Muscle of leg (tissue), 3 donors: ENCODE measurements at regions not wholly inside any gene's neighbourhood (a gene's known extent, or its start where the extent isn't known, plus 50 kb on each side); places are given as distances from the start of the nearest gene placed in this dataset.

Source experiments
- DNase-seq: peaks from one replicate; pipeline ENCODE4 v3.0.0; 2013
- H3K27ac ChIP-seq: one replicate; pipeline ENCODE4 v1.5.1; 2013; ENCODE audit warnings: mild to moderate bottlenecking, low read length, control low read depth
- H3K27me3 ChIP-seq: one replicate; pipeline ENCODE4 v1.6.1; 2013; ENCODE audit warnings: low read length; ENCODE audit not compliant: control insufficient read depth, insufficient read depth
- H3K36me3 ChIP-seq: one replicate; pipeline ENCODE4 v1.6.1; 2013; ENCODE audit warnings: low read length; ENCODE audit not compliant: control insufficient read depth, insufficient read depth
- H3K4me1 ChIP-seq: one replicate; pipeline ENCODE4 v1.6.1; 2013; ENCODE audit warnings: low read length; ENCODE audit not compliant: control insufficient read depth, insufficient read depth
- H3K4me3 ChIP-seq: one replicate; pipeline ENCODE4 v1.5.1; 2013; ENCODE audit warnings: low read length, control low read depth
- H3K9me3 ChIP-seq: replicated peaks from 2 replicates; pipeline ENCODE4 v1.6.1; 2013; ENCODE audit warnings: low read depth, low read length; ENCODE audit not compliant: control insufficient read depth
- WGBS: methylation state at CpG from one replicate; pipeline ENCODE4 v1.1.5; 2013; ENCODE audit warnings: missing lambda C conversion rate; ENCODE audit not compliant: insufficient coverage; 5-methylcytosine and 5-hydroxymethylcytosine counted together

- Histone ChIP-seq H3K4me1 (no peaks in the 10 kb centered on the region), H3K27me3 (no peaks in the 10 kb centered on the region), H3K36me3 (no peaks in the 10 kb centered on the region), H3K9me3 (no peaks in the 10 kb centered on the region), H3K27ac (no peak overlapping the region), H3K4me3 (no peak overlapping the region)
- no peak for DNase-seq
- no CpG with 5 or more reads among the region's 1 CpG for WGBS
These were observed 157.0 kb downstream of the ACTL7B start for GRCh38 chr9:108698801-108699200.

- H3K9me3 ChIP-seq: no peaks in the 10 kb centered on the region
- no peaks in the 10 kb centered on the region for H3K27me3 ChIP-seq
- H3K36me3 ChIP-seq: no peaks in the 10 kb centered on the region
- WGBS: 37% methylated on average over 2 of the region's 2 CpGs
- H3K27ac ChIP-seq: no peak overlapping the region
- no peaks in the 10 kb centered on the region for H3K4me1 ChIP-seq
- H3K4me3 ChIP-seq: no peak overlapping the region
- no peak for DNase-seq
These were observed 157.6 kb downstream of the ACTL7B start for GRCh38 chr9:108698231-108698630.

DNA sequence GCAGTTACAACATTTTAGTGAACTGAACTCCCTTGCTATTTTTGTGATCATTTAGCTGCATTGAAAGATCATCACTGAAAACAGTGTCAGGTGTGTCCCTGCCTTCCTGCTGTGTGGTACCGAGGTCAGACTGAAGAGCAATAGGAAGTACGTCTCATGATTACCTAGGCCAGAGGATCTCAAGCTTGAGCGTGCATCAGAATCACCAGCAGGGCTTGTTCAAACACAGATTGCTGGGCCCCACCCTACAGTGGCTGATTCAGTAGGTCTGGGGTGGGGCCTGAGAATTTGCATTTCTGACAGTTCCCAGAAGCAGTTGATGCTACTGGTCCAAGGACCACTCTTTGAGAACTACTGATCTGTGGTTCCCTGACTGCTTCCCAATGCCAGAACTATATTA lies 159.6 kb downstream of the ACTL7B start:
- Histone ChIP-seq H3K27me3 (no peaks in the 10 kb centered on the region), H3K36me3 (no peaks in the 10 kb centered on the region), H3K4me3 (no peak overlapping the region), H3K27ac (no peak overlapping the region), H3K4me1 (no peaks in the 10 kb centered on the region), H3K9me3 (no peaks in the 10 kb centered on the region)
- no peak for DNase-seq
- WGBS: 93% methylated on average over 3 of the region's 3 CpGs

GRCh38 chr9:108694170-108694569 lies 161.6 kb downstream of the ACTL7B start:
- H3K4me1 ChIP-seq: no peaks in the 10 kb centered on the region
- 66% methylated on average over 5 of the region's 5 CpGs for WGBS
- DNase-seq: no peak
- no peaks in the 10 kb centered on the region for H3K36me3 ChIP-seq
- H3K9me3 ChIP-seq: no peaks in the 10 kb centered on the region
- H3K27ac ChIP-seq: no peak overlapping the region
- H3K27me3 ChIP-seq: no peaks in the 10 kb centered on the region
- H3K4me3 ChIP-seq: no peak overlapping the region

DNA sequence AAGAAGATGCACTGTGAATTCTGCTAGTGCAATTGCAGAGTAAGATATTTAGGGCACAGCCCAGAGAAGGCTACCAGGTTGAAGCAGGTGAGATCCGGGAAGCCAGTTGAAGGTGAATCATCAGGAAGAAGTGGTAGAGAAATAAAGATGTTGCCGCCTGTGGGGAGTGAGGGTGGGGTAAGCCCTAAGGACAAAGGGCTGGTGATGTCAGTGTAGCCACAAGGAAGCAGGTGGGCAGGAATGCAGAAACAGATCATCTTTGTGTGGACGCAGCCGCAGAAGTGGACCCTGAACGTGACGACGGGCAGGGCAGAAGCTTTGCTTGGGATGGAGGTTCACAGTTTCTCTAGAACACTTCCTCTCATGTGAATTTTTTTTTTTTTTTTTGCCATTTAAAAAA lies 164.2 kb downstream of the ACTL7B start:
- H3K9me3 ChIP-seq: peaks cover 3% of the 10 kb centered on the region
- no peak for DNase-seq
- no peaks in the 10 kb centered on the region for H3K4me1 ChIP-seq
- WGBS: 93% methylated on average over 2 of the region's 7 CpGs
- H3K27me3 ChIP-seq: no peaks in the 10 kb centered on the region
- no peaks in the 10 kb centered on the region for H3K36me3 ChIP-seq
- H3K27ac ChIP-seq: no peak overlapping the region
- H3K4me3 ChIP-seq: no peak overlapping the region

DNA sequence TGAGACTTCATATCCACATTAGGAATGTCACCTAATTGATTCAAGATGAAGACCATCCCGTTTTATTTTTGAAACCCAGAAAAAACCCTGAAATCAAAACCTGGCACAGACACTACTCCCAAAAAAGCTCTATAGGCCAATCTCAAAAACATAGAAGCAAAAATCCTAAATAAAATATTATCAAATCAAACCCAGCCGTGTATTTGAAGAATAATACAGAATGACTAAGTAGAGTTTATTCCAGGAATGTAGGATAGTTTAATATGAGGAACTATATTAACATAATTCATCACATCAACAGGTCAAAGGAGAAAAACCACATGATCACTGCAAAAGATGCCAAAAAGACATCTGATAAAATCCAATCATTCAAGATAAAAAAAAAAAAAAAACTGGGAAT lies 167.1 kb downstream of the ACTL7B start:
- no peak for DNase-seq
- Histone ChIP-seq H3K27ac (no peak overlapping the region), H3K36me3 (no peaks in the 10 kb centered on the region), H3K4me3 (no peak overlapping the region), H3K27me3 (no peaks in the 10 kb centered on the region), H3K4me1 (no peaks in the 10 kb centered on the region), H3K9me3 (peaks cover 9% of the 10 kb centered on the region)
- 29% methylated on average over 1 of the region's 2 CpGs for WGBS

- no peak overlapping the region for H3K4me3 ChIP-seq
- WGBS: 67% methylated on average over 1 of the region's 3 CpGs
- H3K36me3 ChIP-seq: no peaks in the 10 kb centered on the region
- DNase-seq: no peak
- H3K4me1 ChIP-seq: no peaks in the 10 kb centered on the region
- peaks cover 9% of the 10 kb centered on the region for H3K9me3 ChIP-seq
- H3K27me3 ChIP-seq: no peaks in the 10 kb centered on the region
- peak overlapping the region; percentile 55 for H3K27ac ChIP-seq
These were observed 167.7 kb downstream of the ACTL7B start for GRCh38 chr9:108688051-108688450.

DNA sequence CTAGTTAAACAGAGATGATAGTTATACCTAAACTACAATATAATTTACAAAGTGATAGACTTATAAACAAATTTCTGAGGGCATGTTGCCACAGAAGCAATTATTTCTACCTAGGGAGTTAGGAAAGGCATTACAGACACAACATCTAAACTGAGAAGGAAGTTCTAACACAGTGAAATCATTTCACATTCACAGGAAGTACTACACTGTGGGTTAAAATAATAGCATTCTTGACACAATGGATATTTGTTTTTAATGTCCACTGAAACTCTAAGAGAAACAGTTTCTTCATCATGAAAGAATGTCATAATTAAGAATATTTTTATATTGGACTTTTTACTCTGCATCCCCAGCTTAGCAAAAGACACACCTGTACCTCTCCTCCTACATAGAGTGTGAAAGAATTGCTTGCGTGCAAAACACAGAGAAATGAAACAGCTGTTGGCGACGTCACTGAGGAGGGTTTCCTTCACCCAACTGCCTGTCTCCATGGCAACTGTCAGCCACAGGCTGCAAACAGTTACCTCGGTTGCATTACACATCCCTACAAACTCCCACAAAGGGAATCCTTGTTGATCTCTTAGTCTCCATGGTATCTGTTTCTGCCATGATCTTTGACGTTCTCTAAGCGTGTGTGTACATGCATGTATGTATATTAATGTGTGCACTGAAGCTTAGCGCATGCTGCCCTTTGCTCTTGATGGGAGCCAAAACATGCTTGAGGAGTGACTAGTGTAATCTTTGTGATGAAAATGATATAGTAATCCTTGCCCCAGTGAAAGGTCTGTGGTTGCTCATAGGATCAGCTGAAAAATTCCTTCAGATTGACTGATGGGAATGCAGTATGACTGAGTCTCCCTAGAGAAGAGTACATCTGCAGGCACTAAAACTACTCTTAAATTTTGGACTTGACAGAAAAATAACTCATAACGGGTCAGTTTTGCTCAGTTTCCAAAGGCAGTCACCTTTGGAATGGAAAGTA lies 168.5 kb downstream of the ACTL7B start:
- H3K36me3 ChIP-seq: no peaks in the 10 kb centered on the region
- H3K4me3 ChIP-seq: no peak overlapping the region
- H3K27ac ChIP-seq: peak overlapping the region; percentile 50
- H3K27me3 ChIP-seq: no peaks in the 10 kb centered on the region
- peak; percentile 72 for DNase-seq
- H3K9me3 ChIP-seq: peaks cover 9% of the 10 kb centered on the region
- H3K4me1 ChIP-seq: no peaks in the 10 kb centered on the region
- WGBS: 50% methylated on average over 4 of the region's 8 CpGs

- WGBS: 90% methylated on average over 2 of the region's 4 CpGs
- Histone ChIP-seq H3K27ac (no peak overlapping the region), H3K4me3 (no peak overlapping the region), H3K36me3 (no peaks in the 10 kb centered on the region), H3K4me1 (no peaks in the 10 kb centered on the region), H3K27me3 (no peaks in the 10 kb centered on the region), H3K9me3 (peaks cover 9% of the 10 kb centered on the region)
- DNase-seq: no peak
These were observed 171.3 kb downstream of the ACTL7B start for GRCh38 chr9:108684288-108685025.

DNA sequence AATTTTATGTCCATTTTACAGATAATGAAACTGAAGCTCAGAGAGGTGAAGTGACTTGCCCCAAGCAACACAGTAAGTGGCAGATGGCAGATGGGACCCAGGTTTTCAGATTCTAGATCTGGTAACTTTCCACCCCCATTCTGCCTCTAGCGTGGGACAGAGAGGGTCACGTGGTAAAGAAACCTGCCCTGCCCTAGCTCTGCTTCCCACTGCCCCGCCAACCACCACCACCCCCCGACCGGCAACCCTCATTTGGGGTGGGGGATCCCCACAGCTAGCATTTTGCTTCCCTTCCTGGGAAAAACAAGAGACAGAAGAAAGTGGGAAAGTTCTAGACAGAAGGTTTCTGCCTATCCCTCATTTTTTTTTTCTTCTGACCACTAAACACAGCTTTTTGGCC lies 172.5 kb downstream of the ACTL7B start:
- H3K27ac ChIP-seq: no peak overlapping the region
- H3K4me1 ChIP-seq: no peaks in the 10 kb centered on the region
- H3K36me3 ChIP-seq: no peaks in the 10 kb centered on the region
- H3K27me3 ChIP-seq: no peaks in the 10 kb centered on the region
- no CpG with 5 or more reads among the region's 5 CpGs for WGBS
- no peak overlapping the region for H3K4me3 ChIP-seq
- DNase-seq: no peak
- peaks cover 9% of the 10 kb centered on the region for H3K9me3 ChIP-seq
